ENCODE measurements at regions not wholly inside any gene's neighbourhood (a gene's known extent, or its start where the extent isn't known, plus 50 kb on each side); places are given as distances from the start of the nearest gene placed in this dataset.

DNA sequence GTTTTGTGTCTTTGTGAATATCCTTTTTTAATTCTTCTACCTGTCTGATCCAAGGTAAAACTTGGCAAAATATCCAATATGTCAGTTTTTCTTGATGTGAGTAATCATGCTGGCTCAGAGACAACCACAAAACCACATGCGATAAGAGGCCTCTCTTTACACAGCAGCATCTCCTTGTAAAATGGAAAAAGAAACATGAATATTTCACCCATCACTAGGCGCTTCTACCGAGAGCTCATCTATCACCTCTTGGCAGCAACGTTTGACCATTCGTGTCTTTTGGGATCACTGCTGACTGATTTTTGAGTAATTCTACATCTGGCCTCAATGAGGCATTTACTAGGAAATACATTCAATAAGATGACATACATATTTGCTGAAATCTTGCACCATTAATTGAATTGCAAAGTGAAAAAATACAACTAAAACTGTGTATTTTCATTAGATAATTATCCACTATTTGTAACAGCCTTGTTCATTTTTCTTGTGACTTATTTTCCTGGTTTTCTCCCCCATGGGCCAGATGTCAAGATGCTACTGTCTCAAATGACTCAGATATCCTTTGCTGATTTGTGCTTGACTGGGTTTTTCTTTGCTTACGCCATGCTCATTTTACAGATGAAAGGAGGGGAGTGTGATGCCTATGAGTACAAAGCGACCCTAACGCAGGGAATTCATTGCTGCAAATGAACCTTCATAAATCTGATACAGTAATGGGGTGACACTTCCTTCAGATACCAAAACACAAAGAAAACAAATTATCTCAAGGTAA lies 467.5 kb downstream of the FBXO15 start:
- TF ChIP-seq EZH2phosphoT487 (IDR thresholded peaks at IDR 0.05; ENCODE audit: borderline replicate concordance) (no peak), CTCF (conservative IDR thresholded peaks at IDR 0.05; ENCODE audit: low read length) (no peak)

All from Loucy (cell line).